Sciatic nerve (tissue), 2 donors: ENCODE measurements at regions not wholly inside any gene's neighbourhood (a gene's known extent, or its start where the extent isn't known, plus 50 kb on each side); places are given as distances from the start of the nearest gene placed in this dataset.
"Not testable (repeated sequence)": the region's sequence is repeated elsewhere in the genome, so short reads cannot be mapped to it uniquely, and the experiment has no call there.

Source experiments
- ATAC-seq: fragments of 200-7000 bp; cut with Tn5 transposase; one replicate; pipeline ENCODE4 v1.9.1; 2020; ENCODE audit warnings: mild to moderate bottlenecking, moderate library complexity
- DNase-seq: peaks from one replicate; pipeline ENCODE4 v3.0.0-alpha.2; 2020; ENCODE audit warnings: low spot score
- intact Hi-C: fragments of 100-400 bp; cut with DNase I; formaldehyde crosslinking; loops from one replicate; pipeline ENCODE4 v1.14.2; 2022
- donor health status: DM: no; HTN: no; CAD: no.
- donor health status: DM: no; HTN: no; CAD: no.

DNA sequence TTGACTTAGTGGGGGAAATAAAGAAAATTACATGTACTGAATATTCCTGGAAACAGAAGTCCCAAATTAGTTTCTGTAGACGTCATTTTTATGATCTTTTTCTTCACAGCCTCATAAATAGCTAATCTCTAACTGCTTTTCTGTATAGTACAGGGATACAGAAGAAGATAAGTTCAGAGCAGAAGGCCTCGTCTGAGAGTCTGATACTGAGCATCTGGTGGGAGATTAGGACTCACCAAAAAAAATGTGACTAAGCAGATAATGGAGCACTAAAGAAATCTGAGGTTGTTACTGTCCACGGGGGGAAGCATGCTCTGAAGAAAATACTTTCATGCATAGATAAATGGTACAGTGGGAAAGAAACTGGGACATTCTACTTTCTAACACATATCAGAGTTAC lies 115.3 kb upstream of the TRPC5 start:
- ATAC-seq, result no peak
- DNase-seq, result no peak
- intact Hi-C loops, result no loop called here

DNA sequence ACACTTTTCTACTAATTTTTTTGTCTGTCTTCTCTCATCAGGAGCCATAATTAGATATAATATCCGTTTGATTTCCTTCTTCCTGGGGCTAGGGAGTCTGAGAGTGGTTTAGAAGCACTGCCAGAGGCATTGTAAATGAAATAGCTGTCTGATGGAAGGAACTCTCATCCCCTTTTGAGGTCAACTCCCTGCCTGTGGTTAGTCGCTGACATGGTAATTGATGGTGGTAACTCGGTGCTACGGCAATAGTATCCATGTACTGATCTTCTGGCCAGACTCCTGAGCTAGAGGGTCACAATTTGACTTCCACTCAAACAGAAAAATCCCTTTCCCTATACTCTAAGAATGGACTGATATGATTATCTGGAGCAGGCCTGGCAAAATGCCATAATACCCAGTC lies 108.1 kb upstream of the TRPC5 start:
- ATAC-seq (no peak), DNase-seq (no peak)
- intact Hi-C loops, result no loop called here

DNA sequence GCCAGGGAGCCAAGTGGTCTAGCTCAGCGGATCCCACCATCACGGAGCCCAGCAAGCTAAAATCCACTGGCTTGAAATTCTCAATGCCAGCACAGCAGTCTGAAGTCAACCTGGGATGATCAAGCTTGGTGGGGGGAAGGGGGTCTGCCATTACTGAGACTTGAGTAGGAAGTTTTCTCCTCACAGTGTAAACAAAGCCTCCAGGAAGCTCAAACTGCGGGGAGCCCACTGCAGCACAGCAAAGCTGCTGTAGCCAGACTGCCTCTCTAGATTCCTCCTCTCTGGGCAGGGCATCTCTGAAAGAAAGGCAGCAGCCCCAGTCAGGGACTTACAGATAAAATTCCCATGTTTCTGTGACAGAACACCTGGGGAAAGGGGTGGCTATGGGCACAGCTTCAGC lies 98.8 kb upstream of the TRPC5 start:
- ATAC-seq, intact Hi-C loops, DNase-seq: not testable (repeated sequence)

DNA sequence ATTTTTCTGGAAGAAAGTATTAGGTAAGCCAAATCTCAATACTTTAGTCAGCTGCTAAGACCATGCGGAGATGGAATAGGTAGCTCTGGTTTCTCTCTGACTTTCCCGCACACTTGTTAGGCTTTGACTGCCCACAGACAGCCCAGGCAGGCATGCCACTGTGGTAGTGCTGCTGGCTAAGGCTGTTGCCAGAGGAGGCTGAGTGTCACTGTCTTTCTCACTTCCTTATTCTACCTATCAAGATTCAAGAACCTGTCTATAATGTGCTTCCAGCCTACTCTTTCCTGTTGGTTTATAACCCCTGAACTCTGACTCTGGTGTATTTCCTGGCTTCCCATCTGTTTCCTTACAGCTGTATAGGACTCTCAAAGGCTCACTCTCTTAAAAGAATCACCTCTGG lies 81.8 kb upstream of the TRPC5 start:
- DNase-seq (no peak), ATAC-seq (no peak)
- intact Hi-C loops, result no loop called here

DNA sequence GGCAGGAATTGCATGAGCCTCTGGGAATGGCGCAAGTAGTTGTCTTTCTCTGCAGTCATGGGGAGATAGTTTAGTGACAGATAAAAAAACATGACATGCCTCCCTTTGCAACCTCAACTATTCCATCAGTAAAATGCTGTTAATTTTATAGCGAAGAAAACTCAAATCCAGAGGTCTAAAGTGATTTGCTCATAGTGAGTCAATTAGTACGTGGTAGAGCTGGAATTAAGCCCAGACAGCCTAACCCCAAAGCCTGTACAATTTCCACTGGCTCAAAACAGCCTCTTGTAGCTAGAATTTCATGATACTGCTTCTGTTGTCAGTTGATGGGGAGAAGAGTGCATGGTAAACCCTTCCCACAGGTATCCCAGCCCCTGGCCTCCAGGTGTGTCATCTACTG lies 81.3 kb upstream of the TRPC5 start:
- ATAC-seq (no peak), DNase-seq (no peak)
- intact Hi-C loops, result no loop called here

DNA sequence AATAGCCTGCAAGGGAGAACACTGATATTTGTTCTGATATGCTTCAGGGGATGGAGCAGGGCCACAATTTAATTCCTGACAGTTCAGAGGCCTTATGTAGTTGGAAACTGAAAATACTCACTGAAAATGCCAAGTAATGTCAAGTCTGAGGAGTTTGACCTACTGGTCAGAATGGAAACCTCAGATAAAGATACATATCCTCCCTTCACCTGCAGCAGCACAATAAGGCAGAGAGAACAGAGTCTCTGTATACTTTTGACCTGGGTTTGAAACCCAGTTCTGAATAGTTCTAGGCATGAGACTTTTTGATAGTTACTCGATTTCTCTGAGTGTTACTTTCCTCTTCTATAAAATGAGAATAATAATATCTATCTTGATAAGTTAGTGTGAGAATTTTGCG lies 65.8 kb upstream of the TRPC5 start:
- ATAC-seq (no peak), DNase-seq (no peak)
- intact Hi-C loops, result no loop called here

DNA sequence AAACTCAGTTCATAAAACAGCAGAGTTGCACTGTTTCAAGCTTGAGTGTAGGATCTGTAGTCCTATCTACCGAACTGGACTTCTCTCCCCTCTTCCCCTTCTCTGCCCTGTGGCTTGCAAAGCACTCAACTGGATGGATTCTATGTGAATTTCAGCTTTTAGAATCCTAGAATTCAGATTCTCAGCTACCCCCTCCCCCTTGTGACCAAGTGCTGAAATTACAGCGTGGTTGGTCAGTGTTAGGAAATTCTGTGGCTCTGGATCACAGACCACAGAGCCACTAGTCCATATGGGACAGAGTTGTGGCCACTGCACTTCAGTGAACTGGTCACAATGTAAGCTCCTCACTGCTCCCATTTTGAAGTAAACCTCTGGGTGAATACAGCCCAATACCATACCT lies 64.6 kb upstream of the TRPC5 start:
- intact Hi-C loops, result no loop called here

DNA sequence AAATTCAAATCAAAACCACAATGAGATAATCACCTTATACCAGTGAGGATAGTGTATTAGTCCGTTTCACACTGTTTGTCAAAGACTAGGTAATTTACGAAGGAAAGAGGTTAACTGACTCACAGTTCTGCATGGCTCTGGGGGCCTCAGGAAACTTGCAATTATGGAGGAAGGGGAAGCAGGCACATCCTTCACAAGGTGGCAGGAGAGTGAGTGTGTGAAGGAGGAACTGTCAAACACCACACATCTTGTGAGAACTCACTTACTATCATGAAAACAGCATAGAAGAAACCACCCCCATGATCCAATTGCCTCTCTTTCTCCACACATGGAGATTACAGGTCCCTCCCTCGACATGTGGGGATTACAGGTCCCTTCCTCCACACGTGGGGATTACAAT lies 54.7 kb upstream of the TRPC5 start:
- no peak for ATAC-seq
- no peak for DNase-seq
- intact Hi-C loops, result no loop called here

More for the DNA sequence above, 64.6 kb upstream of the TRPC5 start:
- DNase-seq, result no peak
- no peak for ATAC-seq
